Ramos (cell line): ENCODE measurements at regions not wholly inside any gene's neighbourhood (a gene's known extent, or its start where the extent isn't known, plus 50 kb on each side); places are given as distances from the start of the nearest gene placed in this dataset.

Experiments used
- in situ Hi-C: fragments of 300-500 bp; cut with MboI; formaldehyde crosslinking; loops from one replicate; pipeline ENCODE4 v1.14.3; 2022; ENCODE audit warnings: low sequenced_read_pairs; ENCODE audit not compliant: unreplicated experiment

DNA sequence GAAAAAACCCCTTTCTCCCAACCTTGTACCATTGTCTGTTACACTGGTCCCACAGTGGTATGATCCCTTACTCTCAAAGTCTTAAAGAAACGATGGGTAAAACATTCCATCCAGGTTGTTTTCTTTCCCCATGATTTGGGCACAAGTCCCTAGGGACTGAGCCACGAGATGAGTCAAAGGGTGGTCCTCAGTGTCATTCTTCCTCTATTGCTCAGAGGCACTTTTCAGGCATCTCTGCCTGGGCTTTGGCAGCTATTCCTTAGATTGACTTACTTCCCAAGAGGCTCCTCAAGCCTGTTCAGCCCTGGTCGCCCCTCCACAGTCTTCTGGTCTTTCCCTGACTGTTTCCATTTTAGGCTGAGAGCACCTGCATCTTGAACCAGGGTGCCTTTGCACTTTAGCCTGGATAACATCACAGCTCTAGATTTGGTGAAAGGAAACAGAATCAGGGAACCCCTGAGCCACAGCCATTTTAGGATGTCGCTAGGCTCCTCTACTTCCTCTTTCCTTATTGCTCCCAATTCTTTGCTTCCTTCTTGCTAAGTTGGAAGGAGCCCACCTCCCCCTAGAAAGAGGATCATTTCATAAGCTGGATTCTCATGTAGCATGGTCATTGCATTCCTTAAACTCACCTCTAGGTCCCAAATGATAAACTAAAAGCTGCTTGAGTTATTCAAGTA is 131.0 kb upstream of the TPRG1 start:
- in situ Hi-C loops, result no loop called here

DNA sequence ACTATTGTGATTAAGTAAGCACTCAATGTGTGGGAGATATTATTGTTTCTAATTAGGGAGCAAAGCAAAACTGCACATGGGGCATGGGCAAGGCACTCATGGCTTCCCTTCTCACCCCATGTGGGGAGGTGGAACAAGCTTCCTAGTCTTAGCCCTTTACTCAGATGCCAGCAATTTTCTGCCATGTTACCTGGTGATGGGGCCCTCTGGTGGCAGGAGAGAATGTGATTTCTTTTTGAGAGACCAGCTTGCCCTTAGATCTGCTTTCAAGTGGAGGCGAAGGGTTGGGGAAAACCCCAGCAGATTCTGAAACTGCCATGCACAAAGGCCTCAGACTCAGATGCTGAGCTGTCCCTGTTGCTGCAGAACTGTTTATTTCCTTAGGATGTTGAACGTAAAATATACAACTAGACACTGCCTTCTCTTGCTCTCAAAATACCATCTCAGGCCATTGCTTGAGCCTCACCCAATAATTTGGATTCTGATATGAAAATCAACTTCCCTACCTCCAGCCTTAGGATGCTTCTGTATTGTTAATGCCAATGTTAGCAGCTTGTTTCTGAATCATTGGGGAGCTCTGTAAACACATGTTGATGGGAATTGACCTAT is 130.2 kb upstream of the TPRG1 start:
- in situ Hi-C loops, result no loop called here

DNA sequence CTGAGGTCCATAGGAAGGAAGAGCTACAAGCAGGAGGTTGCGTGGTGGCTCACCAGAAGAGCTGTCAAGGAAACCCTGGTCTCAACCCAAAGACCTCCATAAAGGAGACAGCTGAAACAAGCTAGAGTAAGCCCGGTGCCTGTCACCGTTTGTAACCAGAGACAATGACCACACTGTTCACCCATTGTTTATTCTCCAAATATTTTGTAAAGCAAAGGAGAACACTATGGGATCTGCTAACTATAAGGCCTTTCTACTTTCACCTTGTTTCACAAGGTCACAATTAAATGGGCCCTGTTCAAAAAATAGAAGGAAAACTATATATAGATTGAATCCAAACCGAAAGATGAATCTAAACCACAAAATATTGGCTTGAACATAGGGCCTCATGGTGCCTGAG is 128.9 kb upstream of the TPRG1 start:
- in situ Hi-C loops, result no loop called here

DNA sequence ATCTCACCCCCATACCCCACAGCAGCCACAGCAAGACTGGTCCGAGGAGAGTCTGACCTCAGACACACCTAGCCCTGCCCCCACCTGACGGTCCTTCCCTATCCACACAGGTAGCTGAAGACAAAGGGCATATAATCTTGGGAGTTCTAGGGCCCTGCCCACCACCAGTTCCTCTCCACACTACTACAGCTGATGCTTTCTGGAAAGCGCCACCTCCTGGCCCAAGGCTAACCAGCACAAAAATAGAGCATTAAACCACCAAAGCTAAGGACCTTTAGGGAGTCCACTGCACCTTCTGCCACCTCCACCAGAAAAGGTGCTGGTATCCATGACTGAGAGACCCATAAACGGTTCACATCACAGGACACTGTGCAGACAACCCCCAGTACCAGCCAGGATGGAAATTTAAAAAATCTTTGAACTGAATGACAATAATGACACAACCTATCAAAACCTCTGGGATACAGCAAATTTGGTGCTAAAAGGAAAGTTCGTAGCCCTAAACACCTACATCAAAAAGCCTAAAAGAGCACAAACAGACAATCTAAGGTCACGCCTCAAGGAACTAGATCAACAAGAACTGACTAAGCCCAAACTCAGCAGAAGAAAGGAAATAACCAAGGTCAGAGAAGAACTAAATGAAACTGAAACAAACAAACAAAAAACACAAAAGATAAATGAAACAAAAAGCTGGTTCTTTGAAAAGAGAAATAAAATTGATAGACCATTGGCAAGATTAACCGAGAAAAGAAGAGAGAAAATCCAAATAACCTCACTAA is 122.1 kb upstream of the TPRG1 start:
- in situ Hi-C loops, result no loop called here

DNA sequence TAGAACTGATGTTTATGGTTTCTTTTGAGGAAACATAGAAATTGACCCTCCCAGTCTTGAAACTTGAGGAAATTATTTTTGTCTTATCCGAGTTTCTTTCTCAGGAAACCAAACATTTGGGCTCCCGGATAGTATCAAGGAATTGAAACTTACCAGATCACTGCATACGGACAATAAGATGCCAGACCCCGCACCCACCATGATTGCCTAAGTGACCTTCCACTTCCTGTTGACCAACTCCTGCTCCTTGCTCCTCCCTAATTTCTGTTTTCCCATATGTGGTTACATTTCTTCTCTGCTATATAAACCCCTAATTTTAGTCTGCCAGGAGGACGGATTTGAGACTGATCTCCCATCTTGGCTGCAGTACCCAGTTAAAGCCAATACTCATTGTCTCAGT is 118.4 kb upstream of the TPRG1 start:
- in situ Hi-C loops, result no loop called here

DNA sequence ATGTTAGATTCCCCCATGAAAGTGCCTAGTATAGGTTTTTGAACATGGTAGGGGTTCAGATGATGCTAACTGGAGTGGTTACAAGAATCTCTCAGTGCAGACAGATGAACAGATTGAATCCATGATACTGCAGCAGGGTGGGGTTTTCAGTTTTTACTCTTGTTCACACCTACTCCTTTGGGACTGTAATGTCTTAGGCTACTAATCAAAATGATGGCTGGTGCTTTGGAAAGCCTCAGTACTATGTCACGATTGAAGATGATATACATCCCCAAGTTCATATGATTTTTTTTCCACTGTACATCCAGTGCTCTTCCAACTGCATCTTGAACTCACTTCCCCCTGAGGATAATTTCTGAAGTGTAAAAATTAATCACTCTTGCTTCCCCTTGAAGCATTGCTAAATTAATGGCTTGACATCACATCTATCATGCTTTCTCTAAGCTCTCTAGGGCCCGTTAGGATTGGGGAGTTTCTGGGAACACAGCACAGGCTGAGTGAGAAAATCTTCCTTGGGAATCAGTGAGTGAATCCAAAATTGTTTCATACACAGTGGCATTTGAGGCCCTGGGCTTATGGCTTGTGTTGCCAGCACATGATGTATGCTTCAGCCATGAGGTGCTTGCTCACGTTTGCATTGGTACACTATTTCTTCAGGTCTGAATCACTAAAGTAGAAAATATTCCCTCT is 115.0 kb upstream of the TPRG1 start:
- in situ Hi-C loops, result no loop called here

DNA sequence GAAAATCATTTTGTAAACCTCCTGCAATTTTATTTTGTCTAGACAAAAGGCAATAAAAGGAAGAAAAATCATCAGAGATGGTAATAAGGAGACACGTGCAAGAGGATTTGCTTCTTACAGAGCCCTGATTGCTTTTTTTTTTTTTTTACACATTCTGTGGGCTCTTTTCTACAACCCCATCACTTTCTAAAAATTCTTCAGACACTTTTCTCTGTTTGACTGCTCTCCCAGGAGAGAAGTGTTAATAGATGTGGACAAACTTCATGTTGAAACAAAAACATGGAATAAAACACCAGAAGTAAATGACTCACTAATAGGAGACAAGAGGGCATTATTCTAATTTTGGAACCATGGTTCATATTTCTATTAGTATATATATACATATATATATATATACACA is 114.4 kb upstream of the TPRG1 start:
- in situ Hi-C loops, result no loop called here

DNA sequence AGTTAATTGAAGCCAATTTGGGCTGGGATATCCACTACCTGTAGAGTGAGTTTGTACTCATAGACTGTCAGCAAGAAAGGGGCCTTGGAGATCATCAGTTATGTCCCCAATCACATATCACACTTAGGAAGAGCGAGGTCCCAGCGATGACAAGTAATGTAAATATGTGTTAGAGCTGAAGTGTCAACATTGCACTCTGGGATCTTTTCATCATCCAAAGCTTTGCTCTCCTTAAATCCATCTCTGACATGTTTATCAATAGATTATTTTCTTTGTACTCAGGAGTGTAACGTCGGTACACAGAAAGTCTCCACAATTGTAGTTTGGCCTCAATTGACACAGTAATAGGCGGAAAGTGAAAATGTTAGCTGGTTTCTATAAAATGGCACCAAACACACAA is 113.7 kb upstream of the TPRG1 start:
- in situ Hi-C loops, result no loop called here

DNA sequence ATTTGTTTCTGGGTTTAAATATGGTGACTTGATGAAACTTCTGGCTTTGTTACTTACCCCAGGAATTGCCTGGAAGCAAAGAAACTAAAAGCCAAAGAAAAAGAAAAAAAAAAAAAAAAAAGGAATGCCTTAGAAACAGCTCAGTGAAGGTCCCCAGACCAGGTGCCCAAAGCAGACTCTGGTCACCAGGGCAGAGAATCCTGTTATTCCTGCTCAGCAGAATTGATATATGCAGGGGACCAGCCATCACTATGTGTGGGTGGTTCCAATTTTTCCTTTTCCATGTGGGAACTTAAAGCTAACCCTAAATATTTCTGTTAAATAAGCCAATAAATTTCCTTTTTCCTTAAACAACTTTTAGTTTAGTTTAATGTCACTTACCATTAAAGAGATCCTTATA is 100.8 kb upstream of the TPRG1 start:
- in situ Hi-C loops, result no loop called here

DNA sequence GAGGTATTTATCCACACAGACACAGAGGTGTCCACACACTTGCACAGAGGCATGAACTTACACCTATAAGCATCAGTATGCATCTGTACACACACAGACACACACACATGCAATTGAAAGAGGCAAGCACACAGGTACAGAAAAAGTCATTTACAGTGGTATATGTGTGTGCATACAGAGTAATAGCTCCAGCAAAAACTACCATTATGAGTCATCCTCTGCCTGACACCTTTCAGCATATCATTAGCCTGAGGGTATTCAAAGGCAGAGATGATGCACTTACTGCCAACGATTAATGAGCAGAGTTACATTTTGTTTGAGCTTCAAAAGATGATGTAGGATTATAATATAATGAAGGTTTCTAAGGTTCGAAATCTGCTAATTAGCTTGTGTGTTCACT is 100.3 kb upstream of the TPRG1 start:
- in situ Hi-C loops, result no loop called here

DNA sequence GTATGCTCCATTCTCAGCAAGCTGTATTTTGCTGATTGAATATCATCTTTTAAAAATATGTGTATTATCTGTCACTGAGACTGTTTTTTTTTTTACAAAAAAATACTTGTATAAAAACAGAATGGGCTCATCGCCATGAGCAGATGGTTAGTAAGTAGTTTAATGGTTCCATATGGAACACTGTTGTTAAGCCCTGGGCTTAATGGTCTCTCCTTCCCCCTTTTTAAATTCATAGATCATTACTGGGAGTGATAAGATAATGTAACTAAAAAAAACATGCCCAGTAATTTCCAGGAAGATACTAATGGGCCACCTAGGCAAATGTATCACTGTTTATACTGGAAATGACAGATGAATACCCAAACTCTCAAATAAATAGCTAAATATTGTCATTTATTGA is 95.3 kb upstream of the TPRG1 start:
- in situ Hi-C loops, result no loop called here

DNA sequence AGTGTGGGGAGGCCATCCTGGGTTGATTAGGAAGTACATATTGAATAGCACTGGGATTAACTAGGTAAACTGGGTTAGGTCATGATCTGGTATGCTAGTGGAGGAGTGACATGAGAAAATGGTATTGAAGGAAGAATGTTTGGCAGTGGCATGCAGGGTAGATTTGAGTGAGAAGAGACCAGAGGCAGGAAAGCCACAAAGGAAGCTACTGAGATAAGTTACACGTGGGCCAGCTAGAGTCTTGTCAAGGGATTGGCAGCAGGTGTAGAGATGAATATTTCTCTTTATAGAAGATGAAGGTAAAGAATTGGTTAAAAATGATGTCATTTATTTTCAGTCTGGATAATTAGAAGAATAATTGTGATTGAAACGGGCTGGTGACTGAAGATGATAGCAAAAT is 91.0 kb upstream of the TPRG1 start:
- in situ Hi-C loops, result no loop called here

DNA sequence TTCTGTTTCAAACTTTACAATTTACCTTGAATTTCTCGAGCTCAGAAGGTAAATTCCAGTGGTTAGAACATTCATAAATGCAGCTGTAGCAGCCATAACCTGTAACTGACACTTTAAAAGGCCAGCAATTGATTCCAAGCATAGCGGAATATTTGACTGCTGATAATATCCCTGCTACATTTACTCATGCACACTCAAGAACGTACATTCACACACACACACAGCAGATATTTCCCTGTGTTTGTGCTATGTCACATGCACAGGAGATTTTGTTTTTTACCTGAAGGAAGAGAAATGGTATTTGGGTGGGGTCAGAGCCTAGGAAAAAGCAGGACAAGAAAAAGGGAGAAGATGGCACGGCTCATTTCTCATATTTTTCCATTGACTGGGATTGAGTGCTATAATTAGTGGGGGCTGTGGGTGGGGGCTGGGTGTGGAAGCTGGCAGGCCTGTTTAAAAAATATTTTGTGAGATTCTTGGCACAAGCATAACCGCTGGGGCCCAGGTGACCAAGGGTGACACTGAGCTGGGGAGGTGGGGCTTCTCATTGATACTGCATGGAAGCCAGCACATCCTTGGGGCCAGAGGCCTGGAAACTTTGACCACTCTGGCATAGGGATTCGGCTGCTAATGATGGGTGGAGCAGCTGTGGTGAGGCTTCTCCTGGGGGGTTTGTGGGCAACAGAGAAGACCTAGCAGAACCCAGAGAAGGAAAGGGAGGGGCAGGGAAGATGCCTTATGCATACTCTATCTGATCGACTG is 88.9 kb upstream of the TPRG1 start:
- in situ Hi-C loops, result no loop called here

DNA sequence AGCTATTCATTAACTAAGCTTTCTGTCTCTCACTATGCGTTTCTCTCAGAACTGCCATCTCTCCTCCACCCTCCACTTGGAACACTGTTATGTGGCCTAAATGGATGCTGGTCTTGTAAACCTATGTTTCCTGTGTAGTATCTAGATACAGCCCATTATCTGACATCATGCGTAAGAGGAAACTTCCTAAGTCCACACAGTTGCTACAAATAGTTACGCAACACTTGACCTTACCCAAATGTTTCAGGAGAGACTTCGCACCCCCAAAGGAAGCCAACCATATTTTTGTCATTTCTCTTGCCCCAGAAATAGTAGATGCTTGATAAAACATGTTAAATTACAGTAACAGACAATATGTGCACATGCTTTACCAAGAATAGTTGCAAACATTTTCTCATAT is 87.2 kb upstream of the TPRG1 start:
- in situ Hi-C loops, result no loop called here

DNA sequence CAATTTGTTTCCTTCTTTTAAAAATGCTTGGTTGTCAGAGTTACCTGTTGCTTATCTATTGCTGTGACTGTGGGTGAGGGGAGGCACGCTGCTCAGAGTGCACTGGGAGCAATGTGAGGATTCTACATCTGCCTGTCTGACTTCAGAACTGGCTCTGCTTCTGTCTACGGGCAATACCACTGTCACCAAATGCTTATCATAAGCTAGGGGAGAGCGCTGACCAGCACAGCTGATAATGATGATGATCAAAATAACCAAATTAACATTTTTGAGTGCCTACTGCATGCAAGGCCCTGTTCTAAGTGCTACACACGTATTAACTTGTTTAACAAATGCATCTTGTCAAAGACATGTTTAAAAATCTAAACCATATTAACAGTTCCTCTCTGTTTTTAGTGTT is 79.2 kb upstream of the TPRG1 start:
- in situ Hi-C loops, result no loop called here

DNA sequence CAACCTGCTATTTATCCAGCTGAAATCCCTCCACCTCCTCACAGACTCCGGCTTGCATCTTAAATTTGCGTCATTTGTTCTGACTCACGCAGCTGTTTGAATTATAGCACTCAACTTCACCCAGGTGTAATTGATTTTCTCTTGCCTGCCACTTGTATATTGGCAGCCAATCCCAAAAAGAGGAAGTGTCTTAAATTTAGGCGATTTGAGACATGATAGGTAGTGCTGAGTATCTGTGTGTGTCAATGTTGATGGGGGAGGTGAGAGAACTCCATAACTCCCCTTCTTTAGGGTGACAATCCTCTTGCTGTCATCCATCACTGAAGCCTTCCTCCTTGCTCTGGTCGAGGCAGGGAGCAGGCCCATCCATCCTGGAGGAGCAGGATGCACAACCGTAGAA is 77.2 kb upstream of the TPRG1 start:
- in situ Hi-C loops, result no loop called here

DNA sequence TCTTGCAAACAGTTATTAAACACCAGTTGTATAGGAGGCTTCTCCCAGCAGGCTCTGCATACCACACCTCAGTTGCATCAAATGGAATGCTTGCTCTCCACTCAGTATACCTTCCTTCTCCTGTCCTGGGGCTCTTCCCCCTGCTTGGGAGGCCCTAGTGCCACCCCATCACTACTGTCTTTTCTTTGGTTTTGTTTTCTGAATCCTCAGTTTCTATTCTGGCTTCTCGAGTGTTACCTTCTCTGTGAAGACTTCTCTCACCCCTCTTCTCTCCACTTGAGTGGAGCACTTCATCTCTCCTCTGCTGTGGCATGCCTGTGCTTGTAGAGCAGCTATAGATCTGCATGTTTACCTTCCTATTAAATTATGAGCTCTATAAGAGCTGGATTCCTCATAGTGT is 75.7 kb upstream of the TPRG1 start:
- in situ Hi-C loops, result no loop called here

DNA sequence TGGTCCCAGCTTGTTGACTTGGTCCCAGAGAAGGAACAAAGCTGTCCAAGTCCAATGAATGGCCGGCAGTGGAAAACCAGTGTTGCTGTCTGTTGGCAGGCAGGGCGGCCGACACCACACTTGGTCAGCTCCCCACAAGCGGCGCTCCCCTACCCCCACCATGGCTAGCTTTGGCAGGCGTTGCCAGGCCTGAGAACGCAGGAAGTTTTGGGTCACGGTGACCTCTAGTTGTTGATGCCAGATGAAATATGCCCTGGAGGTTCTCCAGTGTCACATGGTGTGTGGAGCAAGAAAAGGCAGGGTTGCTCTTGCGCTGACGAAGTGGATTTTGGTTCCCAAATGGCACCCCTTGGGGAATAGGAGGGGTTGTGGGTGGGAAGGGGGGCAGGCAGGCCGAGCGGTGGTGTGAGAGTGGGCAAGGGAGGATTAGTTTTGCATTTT is 72.7 kb upstream of the TPRG1 start:
- in situ Hi-C loops, result no loop called here

DNA sequence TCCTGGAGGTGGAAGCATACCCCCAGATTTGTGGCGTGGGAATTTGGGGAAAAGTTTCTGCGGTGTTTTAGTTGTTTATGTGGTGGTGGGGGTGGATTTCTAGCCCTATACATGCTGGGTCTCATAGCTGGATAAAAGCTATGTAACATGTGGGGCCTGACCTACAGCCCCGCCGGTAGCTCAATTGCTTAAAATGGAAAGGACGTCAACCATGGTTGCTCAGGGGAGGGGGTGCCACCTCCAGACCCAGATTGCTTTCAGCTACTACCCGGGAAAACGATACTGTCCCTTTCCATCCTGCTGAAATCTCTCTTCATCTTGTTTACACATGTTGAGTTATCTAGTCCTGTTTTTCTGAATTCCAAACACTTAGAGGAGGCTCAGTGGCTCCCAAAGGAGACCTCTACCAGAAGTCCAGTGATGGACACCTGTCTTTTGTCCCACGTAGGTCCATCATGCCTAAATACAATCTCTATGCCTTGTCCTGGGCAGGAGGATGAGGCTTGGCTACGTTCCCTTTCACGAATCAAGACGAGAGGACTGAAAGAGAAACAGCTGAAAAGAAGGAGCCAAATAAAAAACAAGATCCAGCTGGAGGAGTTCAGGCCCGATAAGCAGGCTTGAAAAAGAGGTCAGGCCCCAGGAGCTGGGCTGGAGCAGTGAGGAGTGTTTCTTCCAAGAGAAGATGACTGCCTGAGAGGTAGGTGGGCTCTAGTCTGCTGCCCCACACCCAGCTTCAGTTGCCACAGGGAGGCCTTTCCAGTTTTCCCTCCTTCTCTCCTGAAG is 72.1 kb upstream of the TPRG1 start:
- in situ Hi-C loops, result no loop called here

DNA sequence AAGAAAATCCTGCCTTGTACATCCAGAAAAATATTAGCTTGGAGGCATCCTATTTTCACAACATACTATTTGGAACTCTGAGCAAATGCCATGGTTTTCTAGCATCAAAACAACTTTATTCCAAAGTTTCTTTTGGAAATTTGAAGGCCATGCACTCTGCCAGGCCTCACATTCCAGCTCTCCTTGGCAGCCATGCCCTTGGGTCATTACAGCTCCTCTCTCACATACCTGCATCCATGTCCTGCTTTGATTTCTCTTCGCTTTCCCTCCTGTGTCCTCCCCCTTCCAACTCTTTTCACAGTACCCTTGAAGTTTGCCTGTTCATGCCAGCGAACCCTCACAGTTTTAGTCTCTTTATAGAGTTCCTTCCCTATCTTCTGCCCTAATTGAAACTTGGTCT is 70.9 kb upstream of the TPRG1 start:
- in situ Hi-C loops, result no loop called here
